Skeletal muscle satellite cell (primary cell): ENCODE measurements at regions not wholly inside any gene's neighbourhood (a gene's known extent, or its start where the extent isn't known, plus 50 kb on each side); places are given as distances from the start of the nearest gene placed in this dataset.
"Not testable (repeated sequence)": the region's sequence is repeated elsewhere in the genome, so short reads cannot be mapped to it uniquely, and the experiment has no call there.

Source experiments
- H3K27me3 ChIP-seq: 2 replicates; pipeline ENCODE4 v1.7.0; 2013; ENCODE audit warnings: low read length; ENCODE audit not compliant: control insufficient read depth, insufficient read depth
- H3K36me3 ChIP-seq: 2 replicates; pipeline ENCODE4 v1.7.0; 2013; ENCODE audit warnings: mild to moderate bottlenecking, control low read depth, low read length; ENCODE audit not compliant: insufficient read depth
- H3K4me1 ChIP-seq: 2 replicates; pipeline ENCODE4 v1.7.0; 2013; ENCODE audit warnings: low read length; ENCODE audit not compliant: control insufficient read depth, insufficient read depth
- H3K4me2 ChIP-seq: 2 replicates; pipeline ENCODE4 v1.7.0; 2013; ENCODE audit warnings: mild to moderate bottlenecking, low read length
- H3K4me3 ChIP-seq: 2 replicates; pipeline ENCODE4 v1.7.0; 2013; ENCODE audit warnings: low read length
- H3K9ac ChIP-seq: 2 replicates; pipeline ENCODE4 v1.7.0; 2013; ENCODE audit warnings: mild to moderate bottlenecking, low read depth, low read length, moderate library complexity
- H3K9me3 ChIP-seq: replicated peaks from 2 replicates; pipeline ENCODE4 v1.7.0; 2013; ENCODE audit warnings: mild to moderate bottlenecking, control low read depth, low read length

DNA sequence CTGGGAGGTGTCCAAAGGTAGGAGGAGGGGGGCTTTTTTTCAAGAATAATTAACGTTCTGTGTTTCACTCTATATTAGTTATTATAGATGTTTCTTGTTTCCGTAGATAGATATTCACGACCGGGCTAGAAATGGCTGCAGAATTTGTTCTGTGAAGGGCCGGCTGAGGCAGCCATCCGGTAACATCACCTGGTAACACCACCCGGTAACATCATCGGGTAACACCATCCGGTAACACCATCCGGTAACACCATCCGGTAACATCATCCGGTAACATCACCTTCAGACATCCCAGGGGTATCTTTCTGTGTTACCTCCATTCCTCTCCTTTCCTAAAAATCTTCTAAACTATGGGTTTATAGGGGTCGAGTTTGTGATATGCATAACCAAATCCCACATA, 1336.7 kb upstream of the TMEM132C start:
- H3K9me3 ChIP-seq, result no peaks in the 10 kb centered on the region
- no peak overlapping the region for H3K9ac ChIP-seq
- H3K4me1 ChIP-seq, result no peaks in the 10 kb centered on the region
- H3K4me3 ChIP-seq, result no peak overlapping the region
- H3K27me3 ChIP-seq, result no peaks in the 10 kb centered on the region
- no peak overlapping the region for H3K4me2 ChIP-seq
- H3K36me3 ChIP-seq, result no peaks in the 10 kb centered on the region

GRCh38 chr12:126932156-126932555, 1334.8 kb upstream of the TMEM132C start:
- Histone ChIP-seq H3K4me3 (no peak overlapping the region), H3K4me2 (no peak overlapping the region), H3K27me3 (no peaks in the 10 kb centered on the region), H3K9ac (no peak overlapping the region), H3K9me3 (no peaks in the 10 kb centered on the region), H3K36me3 (no peaks in the 10 kb centered on the region), H3K4me1 (peaks cover 8% of the 10 kb centered on the region)

- H3K36me3 ChIP-seq, result no peaks in the 10 kb centered on the region
- no peak overlapping the region for H3K9ac ChIP-seq
- no peak overlapping the region for H3K4me2 ChIP-seq
- peaks cover 8% of the 10 kb centered on the region for H3K4me1 ChIP-seq
- no peak overlapping the region for H3K4me3 ChIP-seq
- no peaks in the 10 kb centered on the region for H3K27me3 ChIP-seq
- no peaks in the 10 kb centered on the region for H3K9me3 ChIP-seq
Observed at GRCh38 chr12:126935435-126935834, 1331.5 kb upstream of the TMEM132C start.

- no peaks in the 10 kb centered on the region for H3K27me3 ChIP-seq
- H3K4me2 ChIP-seq, result peak overlapping the region; percentile 79
- H3K4me1 ChIP-seq, result peaks cover 8% of the 10 kb centered on the region
- no peaks in the 10 kb centered on the region for H3K36me3 ChIP-seq
- H3K9ac ChIP-seq, result no peak overlapping the region
- no peaks in the 10 kb centered on the region for H3K9me3 ChIP-seq
- peak overlapping the region; percentile 59 for H3K4me3 ChIP-seq
Observed at GRCh38 chr12:126936181-126936851, 1330.7 kb upstream of the TMEM132C start.

DNA sequence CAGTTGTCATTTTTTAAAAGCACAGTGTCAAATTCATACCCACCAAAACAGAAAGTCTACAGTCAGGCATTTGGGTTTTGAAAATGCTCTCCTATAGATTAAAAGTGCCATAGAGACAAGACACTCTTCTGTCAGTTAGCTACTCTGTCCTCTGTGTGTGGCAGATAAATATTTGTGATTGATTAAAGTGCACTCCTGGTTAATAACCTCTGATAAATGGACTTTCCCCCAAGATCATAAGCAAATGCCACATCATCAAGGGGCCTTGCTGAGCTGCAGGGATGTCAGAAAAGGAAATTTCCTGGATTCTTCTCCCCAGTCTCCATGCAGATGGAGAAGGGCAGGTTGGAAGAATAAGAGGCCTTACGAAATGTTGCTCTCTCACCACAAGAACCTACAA, 1329.5 kb upstream of the TMEM132C start:
- peaks cover 8% of the 10 kb centered on the region for H3K4me1 ChIP-seq
- H3K4me2 ChIP-seq, result no peak overlapping the region
- H3K9me3 ChIP-seq, result no peaks in the 10 kb centered on the region
- no peak overlapping the region for H3K9ac ChIP-seq
- H3K4me3 ChIP-seq, result no peak overlapping the region
- no peaks in the 10 kb centered on the region for H3K27me3 ChIP-seq
- H3K36me3 ChIP-seq, result no peaks in the 10 kb centered on the region

GRCh38 chr12:126944684-126945083, 1322.3 kb upstream of the TMEM132C start:
- Histone ChIP-seq H3K27me3 (no peaks in the 10 kb centered on the region), H3K4me2 (no peak overlapping the region), H3K9ac (no peak overlapping the region), H3K4me1 (no peaks in the 10 kb centered on the region), H3K36me3 (no peaks in the 10 kb centered on the region), H3K9me3 (no peaks in the 10 kb centered on the region), H3K4me3 (no peak overlapping the region)

- H3K9ac ChIP-seq, H3K27me3 ChIP-seq, H3K9me3 ChIP-seq, H3K36me3 ChIP-seq, H3K4me2 ChIP-seq, H3K4me1 ChIP-seq, H3K4me3 ChIP-seq: not testable (repeated sequence)
Observed at GRCh38 chr12:126946958-126947357, 1320.0 kb upstream of the TMEM132C start.

DNA sequence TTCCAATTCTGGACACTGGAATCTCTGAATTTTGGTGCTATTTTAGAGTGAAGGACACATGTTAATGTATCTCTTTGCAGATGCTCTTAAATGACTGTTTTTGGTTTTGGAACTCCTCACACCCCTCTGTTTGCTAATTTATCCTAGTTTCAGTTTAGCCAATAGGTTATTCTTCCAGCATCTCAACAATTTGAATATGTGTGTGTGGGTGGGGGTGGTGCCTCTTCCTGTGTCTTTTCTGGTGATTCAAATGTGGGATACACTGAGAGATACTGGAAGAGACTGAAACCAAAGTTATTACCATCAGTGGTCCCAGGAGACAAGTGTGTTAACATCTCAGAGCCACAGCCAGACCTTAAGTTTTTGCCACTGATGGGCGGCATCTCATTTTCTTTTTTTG, 1317.4 kb upstream of the TMEM132C start:
- Histone ChIP-seq H3K27me3 (no peaks in the 10 kb centered on the region), H3K4me3 (no peak overlapping the region), H3K4me1 (no peaks in the 10 kb centered on the region), H3K9me3 (no peaks in the 10 kb centered on the region), H3K9ac (no peak overlapping the region), H3K36me3 (no peaks in the 10 kb centered on the region), H3K4me2 (no peak overlapping the region)

DNA sequence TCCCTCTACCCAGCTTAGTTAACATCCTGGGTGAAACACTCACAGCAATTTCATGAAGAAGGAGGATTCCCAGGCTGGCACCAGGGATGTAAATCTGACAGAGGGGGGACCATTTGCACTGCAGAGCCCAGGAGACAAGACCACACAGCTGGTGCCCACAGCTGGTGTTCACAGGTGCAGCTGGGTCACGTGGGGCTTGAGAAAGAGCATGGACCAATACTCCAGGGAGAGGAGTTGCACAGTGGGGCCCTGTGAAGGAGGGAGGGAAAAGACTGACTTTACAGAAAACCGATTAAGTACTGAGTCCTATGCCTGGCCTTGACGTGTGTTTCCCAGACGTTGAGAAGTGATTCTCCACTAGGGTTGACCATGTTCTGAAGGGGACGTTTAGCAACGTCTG, 1316.7 kb upstream of the TMEM132C start:
- Histone ChIP-seq H3K4me1 (no peaks in the 10 kb centered on the region), H3K36me3 (no peaks in the 10 kb centered on the region), H3K27me3 (no peaks in the 10 kb centered on the region), H3K4me2 (no peak overlapping the region), H3K4me3 (no peak overlapping the region), H3K9me3 (no peaks in the 10 kb centered on the region), H3K9ac (no peak overlapping the region)

DNA sequence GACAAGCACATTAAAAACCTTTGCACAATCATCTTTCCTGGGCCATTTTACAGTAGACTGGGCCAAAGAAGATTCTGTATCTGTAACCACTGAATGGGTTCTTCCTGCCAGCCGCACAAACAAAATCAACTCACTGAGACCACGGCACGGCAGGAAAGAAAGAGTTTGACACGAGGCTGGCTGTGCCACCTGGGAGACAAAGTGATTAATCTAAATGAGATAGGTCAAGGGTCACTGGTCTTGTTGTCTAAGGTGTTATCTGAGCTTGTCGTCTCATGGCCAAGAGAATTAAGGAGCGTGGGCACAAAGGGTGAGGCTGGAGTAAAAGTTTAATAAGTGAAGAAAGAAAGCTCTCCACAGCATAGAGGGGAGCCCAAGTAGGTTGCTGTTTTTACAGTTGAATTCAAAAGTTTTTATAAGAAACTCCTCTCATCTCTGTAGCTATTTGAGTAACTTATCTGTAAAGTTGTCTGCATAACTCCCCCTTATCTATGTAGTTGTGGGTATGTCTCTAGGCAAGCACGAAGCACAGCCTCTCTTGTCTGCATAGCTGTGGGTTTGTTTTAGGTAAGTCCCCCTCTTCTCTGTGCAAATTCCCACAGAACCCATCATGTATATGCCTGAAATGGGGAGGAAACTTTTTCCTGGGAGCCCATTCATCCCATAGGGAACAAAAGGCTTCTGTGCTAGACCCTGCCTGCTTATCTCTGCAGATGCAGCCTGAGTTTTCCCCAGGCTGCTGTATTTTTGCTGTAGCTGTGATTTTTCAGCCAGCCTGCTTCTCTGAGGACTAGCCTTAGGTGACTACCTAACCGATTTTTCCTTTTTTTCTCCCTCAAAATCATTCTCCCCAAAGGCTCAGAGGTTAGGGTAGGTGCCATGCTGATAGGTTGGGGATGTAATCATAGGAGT, 1314.6 kb upstream of the TMEM132C start:
- Histone ChIP-seq H3K36me3 (no peaks in the 10 kb centered on the region), H3K9ac (no peak overlapping the region), H3K27me3 (no peaks in the 10 kb centered on the region), H3K4me3 (no peak overlapping the region), H3K4me2 (no peak overlapping the region), H3K9me3 (no peaks in the 10 kb centered on the region), H3K4me1 (no peaks in the 10 kb centered on the region)

GRCh38 chr12:126953365-126953889, 1313.5 kb upstream of the TMEM132C start:
- H3K27me3 ChIP-seq, result no peaks in the 10 kb centered on the region
- no peak overlapping the region for H3K9ac ChIP-seq
- no peaks in the 10 kb centered on the region for H3K9me3 ChIP-seq
- no peak overlapping the region for H3K4me2 ChIP-seq
- H3K36me3 ChIP-seq, result no peaks in the 10 kb centered on the region
- no peak overlapping the region for H3K4me3 ChIP-seq
- no peaks in the 10 kb centered on the region for H3K4me1 ChIP-seq
